Esophagus squamous epithelium (tissue), 4 donors: ENCODE measurements at regions not wholly inside any gene's neighbourhood (a gene's known extent, or its start where the extent isn't known, plus 50 kb on each side); places are given as distances from the start of the nearest gene placed in this dataset.

Source experiments
- POLR2A ChIP-seq, 4 donors: fragments of 450-650 bp; IDR thresholded peaks; one replicate each; pipeline ENCODE4 v1.6.1; 2017; ENCODE audit warnings: antibody characterized with exemption in 4 of 4, mild to moderate bottlenecking in 4 of 4, moderate library complexity in 3 of 4
- TF ChIP-seq, protein P1 (sequence below), 6 experiments: fragments of 450-650 bp in 4 of 6; fragments of 200-600 bp in 2 of 6; sonication (generic) in 2 of 6; IDR thresholded peaks; one replicate each; pipeline ENCODE4 v1.5.1; 2016 to 2019; ENCODE audit warnings: antibody characterized with exemption in 6 of 6, mild to moderate bottlenecking in 4 of 6, moderate library complexity in 4 of 6

GRCh38 chr6:34644716-34645115 is 51.9 kb downstream of the ILRUN start:
- TF ChIP-seq, protein P1, sequence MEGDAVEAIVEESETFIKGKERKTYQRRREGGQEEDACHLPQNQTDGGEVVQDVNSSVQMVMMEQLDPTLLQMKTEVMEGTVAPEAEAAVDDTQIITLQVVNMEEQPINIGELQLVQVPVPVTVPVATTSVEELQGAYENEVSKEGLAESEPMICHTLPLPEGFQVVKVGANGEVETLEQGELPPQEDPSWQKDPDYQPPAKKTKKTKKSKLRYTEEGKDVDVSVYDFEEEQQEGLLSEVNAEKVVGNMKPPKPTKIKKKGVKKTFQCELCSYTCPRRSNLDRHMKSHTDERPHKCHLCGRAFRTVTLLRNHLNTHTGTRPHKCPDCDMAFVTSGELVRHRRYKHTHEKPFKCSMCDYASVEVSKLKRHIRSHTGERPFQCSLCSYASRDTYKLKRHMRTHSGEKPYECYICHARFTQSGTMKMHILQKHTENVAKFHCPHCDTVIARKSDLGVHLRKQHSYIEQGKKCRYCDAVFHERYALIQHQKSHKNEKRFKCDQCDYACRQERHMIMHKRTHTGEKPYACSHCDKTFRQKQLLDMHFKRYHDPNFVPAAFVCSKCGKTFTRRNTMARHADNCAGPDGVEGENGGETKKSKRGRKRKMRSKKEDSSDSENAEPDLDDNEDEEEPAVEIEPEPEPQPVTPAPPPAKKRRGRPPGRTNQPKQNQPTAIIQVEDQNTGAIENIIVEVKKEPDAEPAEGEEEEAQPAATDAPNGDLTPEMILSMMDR (IDR thresholded peaks at IDR 0.05), result no peak
- TF ChIP-seq POLR2A (IDR thresholded peaks at IDR 0.05), result no peak
